TTC549 (cell line): ENCODE measurements at regions not wholly inside any gene's neighbourhood (a gene's known extent, or its start where the extent isn't known, plus 50 kb on each side); places are given as distances from the start of the nearest gene placed in this dataset.

Source experiments
- FAIRE-seq: peaks from 2 replicates; lab custom pipeline; 2012; peaks lifted over from hg19 to GRCh38; lab: Jason Lieb, UNC

GRCh38 chr6:8570256-8570920 is 135.0 kb upstream of the SLC35B3 start:
- FAIRE-seq: no peak

DNA sequence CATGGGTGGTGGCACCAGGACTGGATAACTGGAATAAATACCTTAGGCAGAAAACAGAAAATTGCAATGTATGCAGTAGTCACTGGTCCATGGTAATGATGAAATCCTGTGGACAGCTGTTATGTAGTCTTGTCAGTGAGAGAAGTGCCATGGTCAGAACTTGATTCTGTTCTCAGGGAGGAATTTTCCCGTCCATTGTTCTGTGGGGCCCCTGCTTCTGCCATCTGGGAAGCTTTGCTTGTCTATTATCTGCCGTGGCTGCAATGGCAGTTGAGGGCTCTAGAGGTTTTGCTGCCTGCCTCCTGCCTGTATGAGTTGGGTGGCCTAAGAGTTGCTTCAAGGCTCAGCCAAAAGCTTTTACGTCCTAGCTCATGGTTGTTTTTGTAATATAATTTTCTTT is 126.8 kb upstream of the SLC35B3 start:
- no peak for FAIRE-seq

DNA sequence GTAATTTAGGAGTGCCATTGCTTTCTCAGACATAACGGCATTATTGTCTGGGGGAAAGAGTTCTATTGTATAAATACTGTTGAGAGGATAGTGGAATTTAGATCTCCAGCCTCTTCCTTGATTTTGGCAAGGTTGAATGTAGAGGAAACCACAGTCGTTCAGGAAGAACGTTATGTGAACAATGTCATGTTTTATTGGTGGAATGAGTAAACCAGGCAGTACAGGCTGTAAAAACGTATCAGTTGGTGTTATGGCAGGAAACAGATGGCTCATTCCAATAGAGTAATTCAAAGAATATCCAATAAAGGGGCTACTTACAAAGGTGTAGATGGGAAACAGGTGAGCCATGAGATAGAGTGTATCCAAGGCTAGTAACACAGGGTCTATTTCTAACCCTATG is 123.6 kb upstream of the SLC35B3 start:
- FAIRE-seq: no peak

DNA sequence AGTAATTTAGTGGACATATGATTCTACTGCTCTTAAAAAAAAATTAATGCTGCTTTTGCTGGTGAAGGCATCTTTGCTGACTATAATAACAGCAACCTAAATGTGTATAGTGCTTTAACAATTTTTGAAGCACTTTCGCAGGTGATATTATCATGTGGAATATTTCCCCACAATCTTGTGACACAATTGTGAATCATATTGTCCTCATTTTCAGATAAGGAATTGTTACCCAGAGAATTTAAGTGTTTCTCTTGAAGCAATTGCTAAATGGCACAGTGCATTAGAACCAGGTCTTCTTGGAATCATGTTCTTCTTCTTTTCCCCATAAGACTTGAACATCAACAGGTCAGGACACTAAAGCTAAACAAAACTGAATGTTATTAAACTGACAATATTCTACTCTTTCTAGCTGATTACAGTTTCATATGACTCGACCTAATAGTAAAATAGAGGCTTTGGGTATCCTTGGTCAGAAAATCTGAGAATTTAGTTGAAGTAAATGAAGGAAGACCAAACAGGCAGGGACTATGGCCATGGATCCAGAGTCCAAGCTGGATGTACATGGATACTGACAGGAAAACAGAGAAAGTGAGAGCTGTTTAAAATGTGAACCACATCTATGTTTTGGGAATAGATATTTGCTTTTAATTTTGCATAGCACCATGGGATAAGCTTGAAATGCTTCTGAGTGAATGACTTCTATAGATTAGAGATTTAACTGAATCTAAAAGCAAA is 121.8 kb upstream of the SLC35B3 start:
- no peak for FAIRE-seq

- FAIRE-seq: no peak
Observed at GRCh38 chr6:8556370-8557013, 121.1 kb upstream of the SLC35B3 start.

DNA sequence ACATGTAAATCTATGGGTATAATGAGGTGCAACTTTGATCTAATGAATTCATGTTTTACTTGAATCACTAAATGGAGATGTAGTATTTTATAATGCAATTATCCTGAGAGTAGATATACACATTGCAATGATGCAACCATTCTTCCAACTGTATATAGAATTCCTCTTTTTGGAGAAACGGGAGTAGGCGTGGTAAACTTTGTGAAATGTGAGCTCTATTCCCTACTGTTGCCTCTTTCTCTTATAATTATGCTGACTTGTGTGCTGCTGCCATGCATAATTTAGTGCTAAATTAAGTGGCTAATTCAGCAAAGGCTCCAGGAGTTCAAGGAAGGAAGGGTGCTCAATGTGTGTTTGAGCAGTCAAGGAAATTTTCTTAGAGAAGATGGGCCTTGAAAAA is 116.6 kb upstream of the SLC35B3 start:
- FAIRE-seq: no peak

GRCh38 chr6:8551386-8551785 is 116.0 kb upstream of the SLC35B3 start:
- FAIRE-seq: no peak

GRCh38 chr6:8549074-8549790 is 113.9 kb upstream of the SLC35B3 start:
- FAIRE-seq: no peak

GRCh38 chr6:8546496-8546895 is 111.2 kb upstream of the SLC35B3 start:
- FAIRE-seq: no peak

DNA sequence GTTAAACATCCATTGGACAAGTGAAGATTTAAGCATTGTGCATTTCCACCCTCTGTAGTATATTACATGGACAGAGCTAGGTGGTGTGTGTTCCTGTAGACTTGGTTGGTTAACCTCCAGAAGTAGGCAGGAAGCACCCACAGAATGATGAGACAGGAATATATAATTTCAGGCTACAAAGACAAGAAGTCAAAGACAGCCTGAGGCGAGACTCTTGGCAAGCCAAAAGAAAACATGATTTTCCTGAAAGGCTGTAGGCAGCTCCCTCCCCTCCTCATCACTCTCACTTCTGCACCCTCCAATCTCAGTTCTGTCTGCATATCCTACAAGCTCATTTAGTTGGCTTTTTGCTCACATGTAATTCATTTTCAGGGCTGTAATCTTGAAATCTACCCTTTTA is 110.0 kb upstream of the SLC35B3 start:
- FAIRE-seq: no peak

GRCh38 chr6:8543714-8544113 is 108.4 kb upstream of the SLC35B3 start:
- no peak for FAIRE-seq

DNA sequence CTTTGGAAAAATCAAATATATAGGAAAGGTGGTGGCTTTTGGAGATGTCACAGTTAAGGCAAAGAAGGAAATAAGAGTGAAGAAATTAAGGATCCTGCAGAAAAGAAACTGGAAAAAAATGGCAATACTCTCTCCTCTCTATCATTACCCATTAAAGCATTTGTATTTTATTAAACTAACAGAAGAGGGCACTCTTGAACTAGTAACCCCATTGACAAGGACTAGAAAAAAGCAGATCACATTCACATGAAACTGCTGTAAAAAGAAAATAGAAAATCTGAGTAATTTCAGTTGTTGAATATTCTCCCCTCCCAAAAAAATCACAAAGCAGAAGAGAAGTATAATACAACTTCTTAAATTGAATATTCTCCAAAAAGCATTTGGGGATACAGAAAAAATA is 104.1 kb upstream of the SLC35B3 start:
- FAIRE-seq: no peak

GRCh38 chr6:8536122-8536521 is 100.8 kb upstream of the SLC35B3 start:
- FAIRE-seq: no peak

- FAIRE-seq: no peak
Observed at GRCh38 chr6:8535519-8535918, 100.2 kb upstream of the SLC35B3 start.

GRCh38 chr6:8530785-8531435 is 95.6 kb upstream of the SLC35B3 start:
- FAIRE-seq: no peak

- no peak for FAIRE-seq
Observed at GRCh38 chr6:8529250-8529649, 93.9 kb upstream of the SLC35B3 start.

- FAIRE-seq: no peak
Observed at GRCh38 chr6:8527818-8528217, 92.5 kb upstream of the SLC35B3 start.

DNA sequence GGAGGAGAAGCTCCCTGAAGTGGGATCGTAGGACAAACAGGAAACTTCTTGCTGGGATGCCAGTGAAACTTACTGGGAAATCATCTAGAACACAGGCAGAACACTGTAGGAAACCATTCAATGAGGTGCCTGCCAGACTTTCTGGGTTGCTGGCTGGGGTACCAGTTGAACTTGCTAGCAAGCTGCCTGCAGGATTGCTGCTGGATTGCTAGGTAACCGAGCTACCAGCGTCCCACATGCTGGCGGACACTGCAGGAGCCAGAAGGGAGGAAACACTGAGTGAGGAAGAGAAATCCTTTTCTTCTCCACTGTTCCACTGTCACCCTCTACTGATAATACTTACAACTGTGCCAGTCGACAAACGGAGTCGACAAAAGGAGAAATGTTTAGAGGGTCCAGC is 91.3 kb upstream of the SLC35B3 start:
- no peak for FAIRE-seq

GRCh38 chr6:8525370-8525769 is 90.0 kb upstream of the SLC35B3 start:
- no peak for FAIRE-seq

- no peak for FAIRE-seq
Observed at GRCh38 chr6:8513174-8513573, 77.8 kb upstream of the SLC35B3 start.

GRCh38 chr6:8507286-8507685 is 71.9 kb upstream of the SLC35B3 start:
- no peak for FAIRE-seq

DNA sequence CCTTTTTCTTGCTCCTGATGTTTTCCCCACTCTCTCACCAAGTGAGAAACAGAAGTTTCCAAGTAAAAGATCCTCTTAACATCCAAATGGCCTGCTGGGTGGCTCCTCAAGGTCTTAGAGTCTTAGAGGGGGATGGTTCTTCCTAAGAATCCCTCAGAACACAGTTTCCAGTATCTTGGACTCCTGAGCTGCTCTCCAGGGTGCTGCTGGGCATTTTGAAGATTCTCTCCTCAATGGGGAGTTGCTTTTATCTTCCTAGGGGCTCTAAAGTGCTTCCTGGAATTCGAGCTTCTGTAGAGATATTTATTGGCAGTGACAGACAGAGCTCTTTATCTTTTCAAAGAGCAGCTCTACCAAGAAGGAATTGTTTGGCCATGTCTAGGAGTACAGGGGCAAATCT is 70.8 kb upstream of the SLC35B3 start:
- no peak for FAIRE-seq

GRCh38 chr6:8499540-8499939 is 64.2 kb upstream of the SLC35B3 start:
- peak; percentile 20 for FAIRE-seq
